ENCODE measurements at regions not wholly inside any gene's neighbourhood (a gene's known extent, or its start where the extent isn't known, plus 50 kb on each side); places are given as distances from the start of the nearest gene placed in this dataset.

GRCh38 chr12:113655919-113656318 lies 184.2 kb upstream of the LHX5 start:
- TF ChIP-seq POLR2A (IDR thresholded peaks at IDR 0.05), result no peak
- TF ChIP-seq, protein P1, sequence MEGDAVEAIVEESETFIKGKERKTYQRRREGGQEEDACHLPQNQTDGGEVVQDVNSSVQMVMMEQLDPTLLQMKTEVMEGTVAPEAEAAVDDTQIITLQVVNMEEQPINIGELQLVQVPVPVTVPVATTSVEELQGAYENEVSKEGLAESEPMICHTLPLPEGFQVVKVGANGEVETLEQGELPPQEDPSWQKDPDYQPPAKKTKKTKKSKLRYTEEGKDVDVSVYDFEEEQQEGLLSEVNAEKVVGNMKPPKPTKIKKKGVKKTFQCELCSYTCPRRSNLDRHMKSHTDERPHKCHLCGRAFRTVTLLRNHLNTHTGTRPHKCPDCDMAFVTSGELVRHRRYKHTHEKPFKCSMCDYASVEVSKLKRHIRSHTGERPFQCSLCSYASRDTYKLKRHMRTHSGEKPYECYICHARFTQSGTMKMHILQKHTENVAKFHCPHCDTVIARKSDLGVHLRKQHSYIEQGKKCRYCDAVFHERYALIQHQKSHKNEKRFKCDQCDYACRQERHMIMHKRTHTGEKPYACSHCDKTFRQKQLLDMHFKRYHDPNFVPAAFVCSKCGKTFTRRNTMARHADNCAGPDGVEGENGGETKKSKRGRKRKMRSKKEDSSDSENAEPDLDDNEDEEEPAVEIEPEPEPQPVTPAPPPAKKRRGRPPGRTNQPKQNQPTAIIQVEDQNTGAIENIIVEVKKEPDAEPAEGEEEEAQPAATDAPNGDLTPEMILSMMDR (IDR thresholded peaks at IDR 0.05), result no peak
